ENCODE measurements at regions not wholly inside any gene's neighbourhood (a gene's known extent, or its start where the extent isn't known, plus 50 kb on each side); places are given as distances from the start of the nearest gene placed in this dataset.

GRCh38 chr12:69097619-69098368 lies 141.6 kb upstream of the CPSF6 start:
- DNase-seq: no peak

GRCh38 chr12:69099201-69099837 lies 140.1 kb upstream of the CPSF6 start:
- no peak for DNase-seq

- no peak for DNase-seq
Measured at GRCh38 chr12:69101505-69101904, 137.9 kb upstream of the CPSF6 start.

GRCh38 chr12:69102856-69103255 lies 136.5 kb upstream of the CPSF6 start:
- DNase-seq: no peak

GRCh38 chr12:69105101-69105962 lies 134.0 kb upstream of the CPSF6 start:
- no peak for DNase-seq

- no peak for DNase-seq
Measured at GRCh38 chr12:69106482-69107118, 132.8 kb upstream of the CPSF6 start.

DNA sequence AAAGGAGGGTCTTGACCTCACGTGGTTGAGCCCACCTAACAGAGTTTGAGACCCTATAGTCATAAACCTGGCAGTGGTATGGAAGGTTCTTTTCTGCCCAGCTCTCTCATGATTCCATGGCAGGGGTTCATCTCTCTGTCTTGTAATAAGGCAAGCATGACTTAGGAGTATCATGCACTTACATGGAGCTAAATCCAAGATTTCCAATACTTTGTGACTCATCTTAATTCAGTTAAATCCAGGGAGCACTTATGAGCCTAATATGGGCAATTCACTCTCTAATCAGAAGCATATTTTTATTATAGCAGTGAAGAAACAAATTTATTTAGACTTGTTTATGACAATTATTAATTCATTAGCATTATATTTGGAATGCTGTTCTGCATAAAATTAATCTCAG lies 131.8 kb upstream of the CPSF6 start:
- no peak for DNase-seq

DNA sequence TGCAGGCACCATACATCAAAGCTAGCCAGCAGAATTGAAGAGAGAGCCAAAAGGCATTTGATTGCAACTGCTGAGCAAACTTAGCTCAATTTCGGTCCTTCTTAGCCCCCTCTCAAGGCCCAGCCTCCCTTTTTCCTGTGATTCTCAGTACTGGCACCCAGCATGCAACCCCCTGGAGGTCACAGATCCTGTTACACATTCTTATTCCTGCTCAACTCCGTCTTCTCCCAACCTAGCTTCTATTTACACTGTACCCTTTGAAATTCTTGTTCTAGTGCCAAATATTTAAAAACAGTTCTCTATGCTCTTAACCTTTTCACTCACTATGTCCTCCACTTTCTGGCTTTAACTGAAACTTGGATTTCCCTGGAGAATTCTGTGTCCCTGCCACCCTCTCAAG lies 131.3 kb upstream of the CPSF6 start:
- DNase-seq: no peak

GRCh38 chr12:69112616-69113015 lies 126.8 kb upstream of the CPSF6 start:
- DNase-seq: no peak

DNA sequence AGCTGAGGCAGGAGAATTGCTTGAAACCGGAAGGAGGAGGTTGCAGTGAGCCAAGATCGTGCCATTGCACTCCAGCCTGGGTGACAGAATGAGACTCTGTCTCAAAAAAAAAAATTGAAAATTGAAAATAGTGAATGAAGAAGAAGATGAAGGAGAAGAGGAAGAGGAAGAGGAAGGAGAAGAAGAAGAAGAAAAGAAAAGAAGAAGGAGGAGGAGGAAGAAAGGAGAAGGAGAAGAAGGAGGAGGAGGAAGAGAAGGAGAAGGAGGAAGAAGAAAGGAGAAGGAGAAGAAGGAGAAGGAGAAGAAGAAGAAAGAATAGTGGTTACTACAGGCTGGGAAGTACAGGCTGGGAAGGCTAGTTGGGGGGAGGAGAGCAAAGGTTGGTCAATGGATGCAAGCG lies 124.3 kb upstream of the CPSF6 start:
- no peak for DNase-seq

GRCh38 chr12:69115951-69116350 lies 123.4 kb upstream of the CPSF6 start:
- no peak for DNase-seq

- DNase-seq: no peak
Measured at GRCh38 chr12:69117566-69118266, 121.7 kb upstream of the CPSF6 start.

GRCh38 chr12:69118516-69118915 lies 120.9 kb upstream of the CPSF6 start:
- no peak for DNase-seq

GRCh38 chr12:69119770-69120169 lies 119.6 kb upstream of the CPSF6 start:
- DNase-seq: no peak

GRCh38 chr12:69120354-69120753 lies 119.0 kb upstream of the CPSF6 start:
- DNase-seq: no peak

DNA sequence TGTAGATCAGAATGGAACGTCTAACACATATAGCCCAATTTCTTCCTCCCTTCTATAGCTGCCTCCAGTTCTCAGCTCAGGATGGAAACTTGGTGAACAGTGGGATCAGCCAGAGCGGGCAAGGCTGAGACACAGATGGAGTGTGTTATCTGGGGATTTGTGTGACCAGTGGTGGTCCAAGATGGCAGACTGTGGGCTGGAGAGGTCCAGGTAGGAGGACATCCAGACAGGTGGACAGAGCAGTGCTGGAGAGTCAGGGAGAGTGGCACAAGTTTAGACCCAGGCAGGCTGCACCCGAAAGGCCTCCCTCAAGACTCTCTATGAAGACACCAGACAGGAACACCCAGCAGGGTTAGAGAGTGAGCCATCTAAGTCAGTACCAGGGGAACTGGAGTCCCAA lies 116.1 kb upstream of the CPSF6 start:
- DNase-seq: no peak

- DNase-seq: no peak
Measured at GRCh38 chr12:69123919-69124638, 115.3 kb upstream of the CPSF6 start.

DNA sequence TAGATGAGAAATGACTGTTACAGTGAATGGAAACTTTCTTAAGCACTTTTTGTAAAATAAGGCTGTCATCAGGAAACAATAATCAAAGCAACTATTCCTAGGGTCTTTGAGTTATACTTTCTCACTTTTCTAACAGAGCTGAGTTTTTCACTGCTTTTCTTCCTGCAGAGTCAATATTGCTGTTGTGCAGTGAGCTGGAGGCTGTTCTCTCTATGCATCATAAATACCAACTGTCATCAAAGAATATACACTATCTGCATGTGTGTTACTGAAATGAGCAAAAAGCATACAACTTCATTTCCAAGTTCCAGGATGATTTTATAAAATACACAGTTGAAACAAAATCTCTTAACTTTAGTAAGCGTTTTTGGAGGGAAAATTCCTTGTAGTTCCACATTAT lies 110.4 kb upstream of the CPSF6 start:
- DNase-seq: no peak

- no peak for DNase-seq
Measured at GRCh38 chr12:69129564-69129963, 109.8 kb upstream of the CPSF6 start.

DNA sequence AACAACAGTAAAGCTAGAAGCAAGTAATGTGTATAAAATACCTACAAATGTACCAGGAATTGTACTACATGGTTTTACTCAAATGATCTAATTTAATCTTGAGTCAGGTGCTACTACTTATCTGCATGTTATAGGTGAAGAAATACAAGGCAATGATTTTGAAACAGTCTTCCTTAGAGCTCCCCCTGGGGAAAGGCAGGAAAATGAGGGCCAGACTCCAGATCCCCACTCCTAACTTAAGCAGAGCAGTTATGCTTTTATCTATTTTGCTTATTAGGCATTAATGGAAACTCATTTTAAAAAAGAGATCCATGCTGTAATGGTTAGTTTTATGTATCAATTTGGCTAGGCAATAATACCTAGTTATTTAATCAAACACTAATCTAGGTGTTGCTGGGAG lies 109.3 kb upstream of the CPSF6 start:
- DNase-seq: no peak

DNA sequence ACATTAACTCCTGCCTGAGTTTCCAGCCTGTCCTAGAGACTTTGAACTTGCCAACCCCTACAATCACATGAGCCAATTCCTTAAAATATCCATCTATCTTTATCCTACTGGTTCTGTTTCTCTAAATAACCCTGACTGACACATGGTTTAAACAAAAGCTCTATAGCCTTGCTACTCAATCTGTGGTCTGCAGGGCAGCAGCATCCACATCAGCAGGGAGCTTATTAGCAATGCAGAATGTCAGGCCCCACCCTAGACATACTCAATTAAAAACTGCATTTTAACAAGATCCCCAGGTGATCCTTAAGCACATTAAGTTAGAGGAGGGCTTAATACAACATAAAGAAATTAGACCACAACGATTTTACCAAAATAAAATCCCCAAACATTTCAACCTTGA lies 108.3 kb upstream of the CPSF6 start:
- no peak for DNase-seq
